ENCODE measurements at regions not wholly inside any gene's neighbourhood (a gene's known extent, or its start where the extent isn't known, plus 50 kb on each side); places are given as distances from the start of the nearest gene placed in this dataset.
"Not testable (repeated sequence)": the region's sequence is repeated elsewhere in the genome, so short reads cannot be mapped to it uniquely, and the experiment has no call there.

DNA sequence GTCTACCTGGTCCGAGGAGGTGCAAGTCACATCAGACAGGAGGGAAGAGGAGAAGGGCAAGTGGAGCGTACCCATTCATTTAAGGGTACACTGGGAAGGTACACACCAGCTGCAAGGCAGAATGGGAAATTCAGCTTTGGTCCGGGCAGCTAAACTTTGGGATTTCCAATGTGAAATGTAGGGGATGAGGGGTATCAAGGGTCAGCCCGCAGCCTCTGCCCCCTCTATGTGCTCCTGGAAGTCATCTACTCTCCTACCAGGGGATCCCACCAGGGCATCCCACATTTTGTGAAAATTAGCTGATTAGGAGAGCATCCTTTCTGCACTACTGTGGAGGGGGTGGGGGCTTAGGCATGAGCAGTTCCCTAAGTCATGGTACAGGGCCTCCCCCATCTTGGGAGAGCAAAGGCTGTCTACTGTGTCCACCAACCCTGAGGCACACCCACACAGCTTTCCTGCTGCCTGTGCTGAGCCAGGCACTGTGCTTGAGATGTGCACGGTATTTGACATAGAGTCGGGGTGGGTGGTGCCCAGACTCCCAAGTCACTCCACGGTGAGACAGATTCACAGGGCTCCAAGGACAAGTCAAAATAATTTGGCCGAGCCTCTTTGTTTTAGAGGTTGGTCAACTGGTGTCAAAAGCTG lies 189.1 kb upstream of the SULF2 start:
- intact Hi-C loops (cut with micrococcal nuclease): no loop called here

DNA sequence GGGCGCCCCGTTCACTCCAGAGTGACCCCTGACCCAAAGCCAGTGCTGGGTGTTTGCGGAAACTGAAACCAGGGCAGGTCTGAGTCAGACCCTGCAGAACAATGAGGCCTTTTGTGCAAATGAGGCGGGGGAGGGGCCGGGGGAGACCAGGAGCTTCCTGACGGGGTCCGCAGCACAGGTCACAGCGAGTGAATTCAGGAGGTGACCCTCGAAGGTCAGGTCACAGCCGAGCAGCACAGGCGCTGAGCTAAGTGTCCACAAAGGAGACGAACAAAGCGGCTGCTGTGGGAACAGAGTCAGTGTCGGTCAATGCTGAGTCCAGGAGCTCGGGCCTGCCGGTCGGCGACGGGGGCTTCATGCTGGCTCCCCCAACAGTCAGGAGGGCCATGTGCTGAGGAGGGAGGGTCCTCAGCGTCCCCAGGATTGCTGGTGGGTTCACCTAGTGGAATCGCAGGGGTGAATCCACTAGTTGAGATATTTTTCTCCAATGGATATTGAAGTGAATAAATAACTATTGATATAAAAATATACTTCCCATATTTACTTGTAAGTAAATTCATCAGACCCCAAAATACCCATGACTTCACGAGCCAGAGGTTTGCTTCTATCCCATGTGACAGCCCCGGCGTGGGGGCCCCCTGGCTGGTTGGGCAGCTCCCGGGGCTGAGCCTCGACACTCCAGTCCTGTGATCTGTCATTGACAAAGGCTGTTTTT lies 188.4 kb upstream of the SULF2 start:
- intact Hi-C loops (cut with micrococcal nuclease): no loop called here

DNA sequence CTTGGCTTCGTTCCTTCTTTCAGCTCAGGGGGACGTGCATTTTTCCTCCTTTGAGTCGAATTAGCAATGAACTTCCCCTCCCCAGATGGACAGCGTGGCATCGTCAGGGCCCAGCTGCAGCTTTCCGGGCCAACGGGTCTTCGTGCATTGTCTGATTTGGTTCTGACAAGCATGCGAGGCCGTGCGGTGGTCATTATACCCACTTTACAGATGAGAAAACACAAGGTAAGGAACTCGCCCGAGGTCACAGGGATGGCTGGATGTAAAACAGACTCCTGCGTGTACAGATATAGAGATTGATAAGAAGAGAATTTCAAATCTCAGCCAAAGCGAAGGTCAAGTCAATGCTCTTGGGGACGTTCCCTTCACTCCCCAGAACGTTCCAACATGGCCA lies 187.6 kb upstream of the SULF2 start:
- intact Hi-C loops (cut with micrococcal nuclease): no loop called here

DNA sequence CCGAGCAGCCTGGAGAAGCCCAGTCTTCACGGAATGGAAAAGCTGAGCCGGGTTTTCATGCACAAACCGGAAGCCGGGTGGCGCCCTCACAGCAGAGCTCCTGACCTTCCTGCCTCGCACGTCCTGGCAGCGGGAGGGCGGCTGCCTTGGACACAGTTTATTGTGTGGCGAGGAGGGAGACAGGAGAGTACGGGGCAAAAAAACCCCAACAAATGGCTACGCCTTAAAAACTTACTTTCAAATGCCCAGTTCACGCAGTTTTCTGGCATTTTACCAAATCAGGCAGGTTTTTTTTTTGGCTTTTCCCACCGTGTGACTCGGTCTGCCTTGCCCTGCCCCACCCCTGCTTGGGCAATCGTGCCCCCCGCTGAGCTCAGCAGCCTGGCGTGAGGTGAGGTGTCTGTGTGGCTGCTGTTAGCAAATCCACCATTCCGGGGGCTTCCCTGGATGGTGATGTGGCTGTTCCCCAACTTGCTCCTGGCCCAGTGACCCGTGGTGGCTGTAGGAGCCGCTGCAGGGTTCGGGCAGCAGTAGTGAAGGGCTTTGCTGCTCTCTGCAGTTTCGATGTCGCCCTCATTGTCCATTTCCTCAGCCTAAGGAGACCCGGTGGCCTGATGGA lies 187.1 kb upstream of the SULF2 start:
- intact Hi-C loops (cut with micrococcal nuclease): not testable (repeated sequence)

DNA sequence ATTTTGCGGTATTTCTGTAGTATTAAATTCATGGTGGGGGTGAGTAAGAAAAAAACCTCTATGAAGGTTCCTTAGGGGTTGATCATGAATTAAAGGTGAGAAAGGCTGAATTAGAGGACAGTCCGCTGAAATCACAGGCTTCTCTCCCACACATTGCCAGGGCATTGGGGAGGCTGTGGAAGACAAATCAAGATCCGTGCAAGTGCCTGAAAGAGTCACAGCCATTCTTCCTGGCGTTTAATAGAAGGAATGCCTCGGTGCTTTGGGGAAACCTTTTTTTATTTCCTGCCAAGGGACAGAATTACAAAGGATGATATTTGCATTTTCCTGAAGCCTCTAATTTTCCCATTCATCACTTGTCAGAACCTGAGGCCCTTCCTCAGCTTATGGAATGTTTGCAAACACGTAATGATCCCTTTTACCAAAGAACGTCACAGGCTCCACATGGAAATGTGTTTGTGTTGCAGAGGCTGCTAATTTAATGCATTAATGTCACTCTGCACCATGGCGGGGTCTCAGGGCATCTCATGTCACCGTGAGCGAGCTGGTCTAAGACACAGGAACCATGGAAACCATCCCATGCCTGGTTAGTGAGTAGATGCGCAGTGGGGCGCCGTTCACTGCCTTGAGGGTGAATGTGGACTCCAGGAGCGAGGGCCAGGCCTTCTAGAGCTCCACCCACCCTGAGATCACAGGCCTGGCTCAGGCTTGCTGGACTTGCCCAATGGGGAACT lies 185.9 kb upstream of the SULF2 start:
- intact Hi-C loops (cut with micrococcal nuclease): no loop called here

DNA sequence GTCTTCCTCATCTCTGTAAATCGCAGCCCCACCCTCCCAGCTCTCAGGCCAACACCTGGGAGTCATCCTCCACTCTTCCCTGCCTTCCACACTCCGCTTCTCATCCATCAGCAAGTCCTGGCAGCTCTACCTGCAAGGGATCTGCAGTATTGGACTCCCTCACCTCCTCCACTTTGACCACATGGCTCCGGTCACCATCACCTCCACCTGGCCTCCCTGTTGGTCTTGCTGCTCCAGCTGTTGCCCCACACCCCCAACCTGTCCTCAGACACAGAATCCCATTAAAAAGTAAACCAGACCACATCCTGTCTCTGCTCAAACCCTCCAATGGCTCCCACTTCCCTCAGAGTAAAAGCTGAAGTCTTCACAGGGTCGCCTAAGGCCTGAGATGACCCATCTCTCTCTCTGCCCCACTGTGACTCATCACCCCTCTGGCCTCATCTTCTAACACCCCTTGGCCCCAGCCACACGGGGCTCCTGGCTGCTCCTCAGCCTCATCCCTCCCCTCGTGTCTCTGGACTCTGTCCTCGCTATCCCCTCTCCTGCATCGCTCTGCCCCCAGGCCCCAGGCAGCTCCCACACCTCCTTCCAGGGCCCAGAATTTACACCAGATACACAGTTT lies 185.1 kb upstream of the SULF2 start:
- intact Hi-C loops (cut with micrococcal nuclease): no loop called here

DNA sequence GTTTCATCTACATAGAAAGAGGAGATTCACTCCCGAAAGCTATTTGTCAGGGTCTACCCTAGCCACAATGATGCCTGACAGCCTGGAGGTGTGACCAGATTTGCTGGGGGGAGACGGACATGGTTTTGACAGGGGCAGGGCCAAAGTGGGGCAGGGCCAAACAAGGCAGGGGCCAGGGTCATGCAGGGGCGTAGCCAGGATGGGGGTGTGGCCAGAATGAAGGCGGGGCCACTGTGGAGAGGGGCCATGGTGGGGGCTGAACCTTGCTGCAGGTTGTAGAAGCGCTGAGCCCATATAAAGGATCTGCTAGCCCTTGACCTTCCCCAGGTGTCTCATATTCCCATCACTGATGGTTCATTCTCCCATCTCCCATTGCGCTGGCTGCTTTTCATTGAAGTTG lies 184.1 kb upstream of the SULF2 start:
- intact Hi-C loops (cut with micrococcal nuclease): no loop called here

DNA sequence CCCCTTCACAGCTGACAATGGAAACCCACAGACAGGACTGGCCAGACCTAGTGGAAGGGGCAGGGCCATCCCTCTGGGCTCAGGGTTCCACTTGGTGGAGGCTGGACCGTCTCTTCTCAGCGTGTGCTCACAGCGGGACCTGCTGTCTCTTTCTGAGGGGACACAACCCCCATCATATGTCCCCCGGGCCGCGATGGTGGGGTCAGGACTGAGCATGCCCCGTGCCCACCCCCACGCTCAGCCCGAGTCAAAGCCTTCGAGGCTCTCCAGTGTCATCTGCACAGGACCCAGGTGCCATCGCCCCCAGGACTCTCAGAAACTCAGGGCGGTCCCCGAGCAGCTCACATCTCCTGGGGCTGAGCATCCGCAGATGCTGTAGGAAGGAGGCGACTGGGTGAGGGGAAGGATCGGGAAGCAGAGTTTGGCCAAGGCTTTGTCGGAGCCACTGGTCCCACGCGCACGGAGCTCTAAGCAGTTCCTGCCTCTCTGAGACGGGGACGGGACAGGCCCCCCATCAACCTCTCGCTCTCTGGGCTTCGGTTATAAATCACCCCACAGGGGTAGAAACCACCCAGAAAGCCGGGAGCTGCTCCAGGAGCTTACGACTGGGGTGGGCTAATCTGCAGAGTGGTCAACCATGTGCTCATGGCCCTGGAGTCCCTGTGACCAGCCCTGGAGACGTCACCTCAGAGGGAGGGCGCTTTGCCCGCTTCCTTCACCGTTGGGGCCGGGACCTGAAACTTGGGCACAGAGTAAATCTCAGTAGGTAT lies 183.4 kb upstream of the SULF2 start:
- intact Hi-C loops (cut with micrococcal nuclease): no loop called here

DNA sequence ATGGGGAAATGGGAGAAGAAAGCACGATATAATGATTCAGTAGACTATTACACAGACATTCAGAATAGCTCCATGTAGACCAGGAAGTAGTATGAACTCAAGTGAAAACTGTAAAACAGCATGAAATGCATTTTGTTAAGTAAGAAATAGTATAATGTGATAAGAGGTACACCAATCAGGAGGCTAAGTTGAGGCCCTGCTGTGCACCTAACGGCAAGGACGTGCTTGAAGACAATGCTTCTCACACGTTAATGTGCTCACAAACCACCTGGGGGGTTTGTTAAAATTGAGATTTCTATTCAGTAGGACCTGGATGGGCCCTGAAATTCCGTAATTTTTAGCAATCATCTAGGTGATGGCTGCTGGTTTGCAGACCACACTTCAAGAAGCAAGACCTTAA lies 178.9 kb upstream of the SULF2 start:
- intact Hi-C loops (cut with micrococcal nuclease): no loop called here

DNA sequence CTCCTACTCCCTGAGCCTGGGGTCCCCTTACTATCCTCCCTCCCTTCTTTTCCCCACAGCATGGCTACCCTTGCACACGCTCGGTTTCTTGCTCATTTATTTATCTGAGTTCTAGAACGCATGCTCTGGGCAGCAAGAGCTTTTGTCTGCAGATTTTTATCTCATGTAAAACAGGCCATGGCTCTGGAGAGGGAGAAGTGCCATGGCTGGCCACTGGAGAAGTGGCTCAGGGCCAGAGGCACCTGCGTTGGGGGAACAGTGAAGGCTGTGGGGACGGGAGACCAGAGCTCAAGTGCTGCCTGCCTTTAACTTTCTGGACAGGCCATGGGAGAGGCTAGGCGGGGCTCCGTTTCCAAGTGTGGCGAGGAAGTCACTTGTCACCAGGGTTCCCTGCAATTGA lies 177.7 kb upstream of the SULF2 start:
- intact Hi-C loops (cut with micrococcal nuclease): no loop called here

DNA sequence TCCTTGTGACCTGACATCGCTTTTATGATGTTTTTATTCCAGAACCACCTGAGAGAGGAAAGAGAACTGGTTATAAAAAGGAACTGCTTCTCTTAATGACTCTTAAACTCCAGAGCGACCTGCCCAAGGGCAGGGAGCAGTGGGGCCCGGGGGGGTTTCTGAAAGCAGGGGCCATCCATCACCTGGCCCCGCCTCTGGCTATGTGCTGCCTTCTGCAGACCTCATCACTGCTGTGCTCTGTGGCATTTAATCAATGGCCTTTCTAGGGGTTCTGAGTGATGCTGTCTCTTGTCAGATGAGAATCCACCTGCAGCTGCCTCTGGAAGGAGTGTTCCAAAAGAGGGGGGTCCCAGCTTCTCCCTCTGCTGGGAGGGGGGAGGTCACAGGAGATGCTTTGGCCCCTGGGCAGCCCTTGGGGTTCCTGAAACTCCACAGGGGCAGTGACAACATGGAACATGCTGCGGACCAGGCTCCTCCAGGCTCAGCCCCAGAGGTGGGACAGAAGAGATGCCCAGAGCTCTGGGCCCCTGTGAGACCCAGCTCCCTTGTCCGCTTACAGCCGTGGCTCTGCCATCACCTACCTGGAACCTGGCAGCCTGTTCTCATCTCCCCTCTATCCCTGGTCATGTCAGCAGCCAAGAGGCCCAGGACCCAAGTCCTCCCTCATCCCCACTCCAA lies 177.1 kb upstream of the SULF2 start:
- intact Hi-C loops (cut with micrococcal nuclease): no loop called here

DNA sequence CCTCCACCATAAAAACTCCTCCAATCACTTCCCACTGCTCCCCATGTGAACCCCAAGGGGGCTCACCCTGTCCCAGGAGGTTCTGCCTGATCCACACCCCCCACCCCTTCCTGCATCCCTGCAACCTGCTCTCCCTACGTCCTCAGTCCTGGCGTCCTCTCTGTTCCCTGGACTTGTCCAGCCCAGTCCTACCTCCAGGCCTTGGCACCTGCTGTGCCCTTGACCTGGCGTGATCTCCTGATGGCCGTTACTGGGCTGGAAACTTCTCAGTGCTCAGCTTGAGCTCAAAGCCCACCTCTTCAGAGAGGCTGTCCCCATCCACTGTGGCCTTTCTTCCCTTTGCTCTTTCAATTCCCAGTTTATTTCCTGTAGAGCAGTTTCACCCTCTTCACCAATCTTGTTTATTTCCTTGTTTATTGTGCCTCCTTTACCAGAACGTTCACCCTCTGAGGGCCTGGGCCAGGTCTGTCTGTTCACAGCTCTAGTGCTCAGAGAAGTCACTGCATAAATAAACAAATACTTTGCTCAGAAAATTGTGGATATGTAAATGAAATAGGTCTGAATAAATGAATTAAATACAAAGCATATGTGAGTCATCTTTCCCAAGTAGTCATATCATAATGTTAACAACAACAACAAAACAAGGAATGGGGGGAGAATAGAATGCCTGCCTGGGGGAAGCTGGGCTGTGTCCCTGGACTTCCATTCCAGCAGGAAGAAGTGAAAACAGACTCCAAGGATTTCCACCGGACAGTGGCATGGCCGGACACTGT lies 175.7 kb upstream of the SULF2 start:
- intact Hi-C loops (cut with micrococcal nuclease): no loop called here

DNA sequence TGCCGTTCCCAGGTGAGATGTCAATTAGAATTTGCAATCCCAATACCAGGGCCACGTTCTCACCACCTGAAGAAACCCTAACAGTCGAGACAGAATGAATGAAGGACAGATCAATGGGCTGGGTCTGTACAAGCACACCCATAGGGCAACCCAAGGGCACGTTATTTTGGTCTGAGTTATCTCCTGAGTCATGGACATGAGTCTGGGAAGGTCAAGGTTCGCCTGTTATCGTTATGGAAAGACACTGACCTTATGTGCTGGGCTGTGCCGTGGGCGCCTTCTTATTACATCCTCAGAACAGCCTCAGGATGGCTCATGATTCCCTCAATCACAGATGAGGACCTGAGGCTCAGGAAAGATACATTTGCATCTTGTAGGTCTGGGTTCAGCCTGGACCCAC lies 175.0 kb upstream of the SULF2 start:
- intact Hi-C loops (cut with micrococcal nuclease): no loop called here

DNA sequence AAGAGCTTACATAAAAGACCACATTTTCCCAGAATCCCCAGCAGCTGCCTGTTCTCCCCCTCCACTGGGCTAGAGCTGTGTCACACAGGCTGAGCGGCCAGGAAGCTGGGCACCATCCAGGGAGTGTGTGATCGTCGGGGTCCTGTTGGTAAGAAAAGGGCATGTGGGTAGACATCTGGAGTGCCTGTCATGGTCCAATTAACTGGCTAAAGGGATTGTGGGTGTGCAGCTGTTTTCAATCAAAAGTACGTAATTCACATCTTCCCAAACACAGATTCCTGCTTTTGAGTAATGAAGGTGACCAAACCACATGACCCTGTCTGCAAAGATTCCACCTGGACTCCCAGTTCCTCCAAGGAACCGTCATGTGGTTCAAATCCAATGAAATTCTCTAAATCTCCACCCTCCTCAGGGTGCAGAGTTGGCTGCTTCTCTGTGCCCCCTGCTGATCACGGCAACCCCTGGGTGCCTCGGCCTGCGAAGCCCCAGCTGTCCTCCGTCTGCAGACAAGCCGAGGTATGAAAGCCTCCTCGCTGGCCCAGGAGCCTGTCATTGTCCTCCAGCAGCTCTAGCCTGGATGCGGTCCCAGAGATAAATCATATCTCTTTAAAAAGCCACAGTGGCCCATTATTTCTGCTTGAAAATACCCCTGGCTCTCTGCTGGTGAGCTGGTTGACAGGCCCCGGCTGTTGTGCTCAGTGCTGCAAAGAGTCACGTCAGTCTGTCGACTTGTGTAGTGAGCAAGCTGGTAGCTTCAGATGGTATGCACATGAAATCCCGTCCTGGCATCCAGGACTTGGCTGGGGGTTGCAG lies 172.9 kb upstream of the SULF2 start:
- intact Hi-C loops (cut with micrococcal nuclease): not testable (repeated sequence)

DNA sequence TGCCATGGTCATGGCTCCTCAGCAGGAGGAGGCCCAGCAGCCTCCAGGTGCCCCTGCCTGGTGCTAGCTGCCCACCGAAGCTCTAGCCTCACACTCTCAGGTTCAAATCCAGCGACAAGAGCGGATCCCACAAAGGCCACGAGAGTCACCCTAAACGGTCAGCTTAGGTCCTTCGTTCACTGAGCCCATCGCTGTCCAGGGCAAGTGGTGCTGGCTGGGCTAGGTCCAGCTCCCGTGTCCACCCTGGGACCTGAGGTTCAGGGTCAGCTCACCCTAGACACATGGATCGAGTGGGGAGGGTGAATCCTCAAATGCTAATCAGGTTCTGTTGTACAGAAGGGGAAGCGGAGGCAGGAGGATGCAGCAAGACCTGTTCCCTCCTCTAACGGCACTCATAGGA lies 171.9 kb upstream of the SULF2 start:
- intact Hi-C loops (cut with micrococcal nuclease): no loop called here

DNA sequence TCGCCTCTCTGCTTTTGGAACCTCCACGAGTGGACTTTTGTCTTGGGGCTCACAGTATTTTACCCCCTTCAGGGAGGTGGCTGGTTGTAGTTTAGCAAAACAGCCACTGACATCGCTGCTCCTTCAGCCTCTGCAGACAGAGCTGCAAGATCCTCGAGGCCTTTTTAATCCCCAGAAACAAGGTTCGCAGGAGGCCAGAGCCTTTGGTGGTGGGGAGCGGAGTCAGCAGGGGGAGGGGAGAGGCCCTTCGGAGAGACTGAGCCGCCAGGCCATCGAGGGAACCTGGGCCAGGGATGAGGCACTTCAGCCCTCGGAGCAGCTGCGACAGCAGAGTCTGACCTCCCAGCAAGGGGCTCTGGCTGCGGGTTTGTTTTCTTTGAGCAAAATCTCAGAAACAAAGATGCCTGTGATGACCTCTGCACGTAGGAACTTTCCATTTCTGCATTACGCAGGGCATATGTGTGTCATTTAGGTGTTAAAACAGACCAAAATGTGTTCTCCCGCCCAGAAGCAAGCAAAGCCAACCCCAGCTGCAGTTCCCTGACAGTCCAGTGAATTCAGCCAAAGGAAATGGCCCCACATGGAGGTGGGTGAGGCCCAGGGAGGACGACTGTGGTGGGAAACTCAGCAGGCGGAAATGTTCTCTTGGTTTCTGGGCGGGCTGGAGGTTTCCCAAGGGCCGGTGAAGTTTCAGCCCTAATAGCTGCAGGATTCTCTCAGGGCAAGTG lies 171.2 kb upstream of the SULF2 start:
- intact Hi-C loops (cut with micrococcal nuclease): no loop called here

DNA sequence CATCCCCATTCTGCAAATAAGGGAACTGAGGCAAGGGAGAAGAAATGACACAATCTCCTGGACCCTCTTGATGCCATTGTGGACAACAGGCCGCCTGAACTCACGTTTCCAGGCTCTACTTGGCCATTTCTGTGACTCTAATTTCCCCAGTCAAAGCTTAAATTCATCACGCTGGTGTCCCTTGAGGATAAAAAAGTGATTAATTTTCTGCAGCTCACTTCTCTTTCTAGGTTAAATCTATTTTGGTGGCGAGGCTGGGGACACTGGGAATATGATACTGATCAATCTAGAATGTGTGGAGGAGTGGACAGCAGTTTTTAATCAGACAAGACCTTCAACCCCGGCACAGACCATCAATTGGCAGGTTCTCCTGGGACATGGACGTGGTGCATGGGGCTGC lies 168.2 kb upstream of the SULF2 start:
- intact Hi-C loops (cut with micrococcal nuclease): no loop called here

DNA sequence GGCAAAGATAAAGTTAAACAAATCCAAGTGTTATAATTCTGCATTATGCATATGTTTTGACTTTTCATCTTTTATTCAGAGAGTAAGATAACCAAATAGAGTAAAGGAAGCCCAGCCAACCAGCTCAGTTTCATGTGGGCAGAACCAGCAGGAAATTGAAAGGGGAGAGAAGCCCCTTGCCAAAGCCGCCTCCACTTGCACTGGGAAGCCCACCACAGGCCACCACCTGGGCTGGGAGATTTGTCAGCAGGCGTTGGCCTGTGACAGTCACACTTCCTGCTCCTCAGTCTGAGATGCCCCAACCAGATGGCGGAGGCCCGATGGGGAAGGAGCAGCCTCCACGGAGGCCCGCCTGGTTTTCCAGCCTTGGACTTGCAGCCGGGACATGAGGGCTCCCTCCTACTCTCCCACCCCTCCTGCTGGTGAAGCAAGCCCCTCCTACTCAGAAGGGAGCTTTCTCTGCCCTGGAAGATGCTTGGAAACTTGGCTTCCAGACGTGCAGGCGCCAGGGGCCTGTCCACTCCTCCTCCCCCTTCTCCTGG lies 166.8 kb upstream of the SULF2 start:
- intact Hi-C loops (cut with micrococcal nuclease): no loop called here

Measured in T-helper 1 cell treated with Interleukin-12 subunit alpha and Interleukin-12 subunit beta and Interleukin-4 antibody, amounts not matched to agents 30 ng/mL and 1 ng/mL, for 36 hours (primary cell).